ENCODE measurements at regions not wholly inside any gene's neighbourhood (a gene's known extent, or its start where the extent isn't known, plus 50 kb on each side); places are given as distances from the start of the nearest gene placed in this dataset.

DNA sequence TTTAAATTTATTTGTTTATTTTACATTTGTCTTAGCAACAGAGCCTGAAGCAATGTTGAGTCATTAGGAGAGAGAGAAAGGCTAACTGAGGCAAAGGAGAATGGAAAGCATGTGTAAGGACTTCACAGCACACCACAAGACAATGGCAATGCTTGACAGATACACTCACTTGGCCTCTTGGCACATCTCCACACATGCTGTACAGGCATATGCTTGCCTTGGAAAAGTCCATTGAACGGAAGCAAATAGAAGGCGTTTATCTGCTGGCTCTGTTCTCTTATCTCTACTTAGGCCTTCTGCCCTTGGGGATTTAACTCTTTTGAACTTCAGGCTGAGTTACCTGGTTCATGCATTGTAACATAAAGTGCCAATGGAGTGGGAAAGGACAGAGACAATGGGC lies 262.2 kb upstream of the POU3F1 start:
- H3F3A ChIP-seq (ENCODE audit: insufficient read depth, low read depth): no peaks in the 10 kb centered on the region
- no peaks in the 10 kb centered on the region for H3K36me3 ChIP-seq (ENCODE audit: low read depth)
- H3K9me3 ChIP-seq (ENCODE audit: insufficient read depth, low read depth): no peaks in the 10 kb centered on the region
- H3K9me2 ChIP-seq (ENCODE audit: insufficient read depth): 0 out of 2 replicates have a peak, but pooled peaks cover 7% of the 10 kb centered on the region
- no peaks in the 10 kb centered on the region for H4K20me1 ChIP-seq (ENCODE audit: insufficient read depth)
- no TSS peak for BruUV-seq (replicated peaks)
- H2AFZ ChIP-seq: no peak overlapping the region
- ChIA-PET POLR2A (ENCODE audit: unreplicated experiment) (no interaction called here), CTCF (no interaction called here)
- no peak for DNase-seq
- no peak overlapping the region for H3K4me2 ChIP-seq
- no peaks in the 10 kb centered on the region for H3K4me1 ChIP-seq (replicated peaks; ENCODE audit: insufficient read depth)
- no peak overlapping the region for H3K4me3 ChIP-seq
- H3K27me3 ChIP-seq (ENCODE audit: insufficient read depth, low read depth): peaks cover 7% of the 10 kb centered on the region; the same call in 1 of the 2 replicates
- intact Hi-C loops (cut with micrococcal nuclease; ENCODE audit: unreplicated experiment): no loop called here
- TF ChIP-seq, protein P1, sequence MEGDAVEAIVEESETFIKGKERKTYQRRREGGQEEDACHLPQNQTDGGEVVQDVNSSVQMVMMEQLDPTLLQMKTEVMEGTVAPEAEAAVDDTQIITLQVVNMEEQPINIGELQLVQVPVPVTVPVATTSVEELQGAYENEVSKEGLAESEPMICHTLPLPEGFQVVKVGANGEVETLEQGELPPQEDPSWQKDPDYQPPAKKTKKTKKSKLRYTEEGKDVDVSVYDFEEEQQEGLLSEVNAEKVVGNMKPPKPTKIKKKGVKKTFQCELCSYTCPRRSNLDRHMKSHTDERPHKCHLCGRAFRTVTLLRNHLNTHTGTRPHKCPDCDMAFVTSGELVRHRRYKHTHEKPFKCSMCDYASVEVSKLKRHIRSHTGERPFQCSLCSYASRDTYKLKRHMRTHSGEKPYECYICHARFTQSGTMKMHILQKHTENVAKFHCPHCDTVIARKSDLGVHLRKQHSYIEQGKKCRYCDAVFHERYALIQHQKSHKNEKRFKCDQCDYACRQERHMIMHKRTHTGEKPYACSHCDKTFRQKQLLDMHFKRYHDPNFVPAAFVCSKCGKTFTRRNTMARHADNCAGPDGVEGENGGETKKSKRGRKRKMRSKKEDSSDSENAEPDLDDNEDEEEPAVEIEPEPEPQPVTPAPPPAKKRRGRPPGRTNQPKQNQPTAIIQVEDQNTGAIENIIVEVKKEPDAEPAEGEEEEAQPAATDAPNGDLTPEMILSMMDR (conservative IDR thresholded peaks at IDR 0.05): no peak
- no peak for TF ChIP-seq EZH2 (IDR thresholded peaks at IDR 0.05; ENCODE audit: low read depth)
- no peak overlapping the region for H3K27ac ChIP-seq
- no peaks in the 10 kb centered on the region for H3K79me2 ChIP-seq (ENCODE audit: low read depth)

DNA sequence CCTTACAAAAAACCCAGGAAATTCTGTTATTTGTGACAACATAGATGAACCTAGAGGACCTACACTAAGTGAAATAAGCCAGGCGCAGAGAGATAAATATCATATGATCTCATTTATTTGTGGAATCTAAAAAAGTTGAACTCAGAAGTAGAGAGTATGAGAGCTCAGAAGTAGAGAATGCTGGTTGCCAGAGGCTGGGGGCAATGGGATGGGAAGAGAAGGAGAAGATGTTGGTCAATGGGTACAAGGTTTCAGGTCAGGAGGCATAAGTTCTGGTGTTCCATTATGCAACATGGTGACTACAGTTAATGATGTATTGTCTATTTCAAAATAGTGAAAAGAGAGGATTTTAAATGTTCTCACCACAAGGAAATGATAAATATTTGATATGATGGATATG lies 259.1 kb upstream of the POU3F1 start:
- no peaks in the 10 kb centered on the region for H3K4me1 ChIP-seq (replicated peaks; ENCODE audit: insufficient read depth)
- no peaks in the 10 kb centered on the region; the same call in 1 of the 2 replicates for H4K20me1 ChIP-seq (ENCODE audit: insufficient read depth)
- H3K36me3 ChIP-seq (ENCODE audit: low read depth): no peaks in the 10 kb centered on the region
- intact Hi-C loops (cut with micrococcal nuclease; ENCODE audit: unreplicated experiment): no loop called here
- 0 out of 2 replicates have a peak, but pooled peaks cover 7% of the 10 kb centered on the region for H3K9me2 ChIP-seq (ENCODE audit: insufficient read depth)
- ChIA-PET POLR2A (ENCODE audit: unreplicated experiment) (no interaction called here), CTCF (no interaction called here)
- no peak overlapping the region for H3K4me2 ChIP-seq
- no peak overlapping the region for H3K27ac ChIP-seq
- BruUV-seq (replicated peaks): no TSS peak
- TF ChIP-seq, protein P1 (conservative IDR thresholded peaks at IDR 0.05): no peak
- H3K27me3 ChIP-seq (ENCODE audit: insufficient read depth, low read depth): peaks cover 33% of the 10 kb centered on the region
- no peak for DNase-seq
- H3K9me3 ChIP-seq (ENCODE audit: insufficient read depth, low read depth): no peaks in the 10 kb centered on the region
- no peaks in the 10 kb centered on the region for H3K79me2 ChIP-seq (ENCODE audit: low read depth)
- H2AFZ ChIP-seq: no peak overlapping the region
- H3F3A ChIP-seq (ENCODE audit: insufficient read depth, low read depth): no peaks in the 10 kb centered on the region
- no peak overlapping the region for H3K4me3 ChIP-seq

DNA sequence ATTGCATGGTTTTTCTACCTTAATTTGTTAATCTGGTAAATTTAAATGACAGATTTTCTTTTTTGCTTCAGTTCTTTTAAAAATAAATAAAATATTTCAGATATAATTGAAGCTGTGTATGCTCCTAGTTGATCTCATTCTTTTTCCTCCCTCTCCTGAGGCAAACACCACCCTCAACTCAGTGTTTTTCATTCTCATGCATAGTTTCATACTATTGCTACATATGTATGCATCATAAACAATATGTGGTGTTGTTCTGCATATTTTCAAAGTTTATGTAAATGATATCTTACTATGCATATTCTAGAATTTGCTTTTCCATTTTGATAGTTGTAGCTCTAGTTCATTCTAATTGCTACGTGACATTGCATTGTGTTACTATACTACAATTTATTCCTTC lies 257.2 kb upstream of the POU3F1 start:
- Histone ChIP-seq H3K27ac (no peak overlapping the region), H4K20me1 (ENCODE audit: insufficient read depth) (no peaks in the 10 kb centered on the region; the same call in 1 of the 2 replicates), H3K27me3 (ENCODE audit: insufficient read depth, low read depth) (peaks cover 42% of the 10 kb centered on the region), H3K4me2 (no peak overlapping the region), H3K9me3 (ENCODE audit: insufficient read depth, low read depth) (no peaks in the 10 kb centered on the region), H3K4me1 (replicated peaks; ENCODE audit: insufficient read depth) (no peaks in the 10 kb centered on the region), H3K4me3 (no peak overlapping the region), H3K79me2 (ENCODE audit: low read depth) (no peaks in the 10 kb centered on the region), H3F3A (ENCODE audit: insufficient read depth, low read depth) (no peaks in the 10 kb centered on the region), H3K36me3 (ENCODE audit: low read depth) (no peaks in the 10 kb centered on the region), H2AFZ (no peak overlapping the region), H3K9me2 (ENCODE audit: insufficient read depth) (0 out of 2 replicates have a peak, but pooled peaks cover 7% of the 10 kb centered on the region)
- BruUV-seq (replicated peaks): no TSS peak
- DNase-seq: no peak
- intact Hi-C loops (cut with micrococcal nuclease; ENCODE audit: unreplicated experiment): no loop called here
- CTCF ChIA-PET: interaction anchor here (0.7 kb wide), 1 partner anchor 173 kb away, joined by 8 read pairs; no protein-coding TSS in a partner anchor
- TF ChIP-seq, protein P1 (conservative IDR thresholded peaks at IDR 0.05): no peak
- no peak for TF ChIP-seq EZH2 (IDR thresholded peaks at IDR 0.05; ENCODE audit: low read depth)
- POLR2A ChIA-PET (ENCODE audit: unreplicated experiment): no interaction called here

Measured in PC-9 (cell line).